IPS-20b (cell line): ENCODE measurements at regions not wholly inside any gene's neighbourhood (a gene's known extent, or its start where the extent isn't known, plus 50 kb on each side); places are given as distances from the start of the nearest gene placed in this dataset.
"Not testable (repeated sequence)": the region's sequence is repeated elsewhere in the genome, so short reads cannot be mapped to it uniquely, and the experiment has no call there.

Experiments used
- H3K27ac ChIP-seq: one replicate; pipeline ENCODE4 v1.5.1; 2013; ENCODE audit warnings: low read length
- H3K27me3 ChIP-seq: 2 replicates; pipeline ENCODE4 v1.6.1; 2013; ENCODE audit warnings: mild to moderate bottlenecking, low read length, inconsistent platforms; ENCODE audit not compliant: insufficient read depth
- H3K36me3 ChIP-seq: 2 replicates; pipeline ENCODE4 v1.6.1; 2013; ENCODE audit warnings: low read depth, mild to moderate bottlenecking, inconsistent platforms, low read length, moderate library complexity; ENCODE audit not compliant: insufficient read depth
- H3K4me1 ChIP-seq: 2 replicates; pipeline ENCODE4 v1.6.1; 2013; ENCODE audit warnings: mild to moderate bottlenecking, control low read depth, inconsistent platforms, low read length, moderate library complexity; ENCODE audit not compliant: insufficient read depth
- H3K4me3 ChIP-seq: 2 replicates; pipeline ENCODE4 v1.5.1; 2013; ENCODE audit warnings: mild to moderate bottlenecking, low read length, inconsistent platforms
- H3K9ac ChIP-seq: 2 replicates; pipeline ENCODE4 v1.6.1; 2013; ENCODE audit warnings: low read depth, mild to moderate bottlenecking, inconsistent platforms, low read length, moderate library complexity
- H3K9me3 ChIP-seq: 2 replicates; pipeline ENCODE4 v1.6.1; 2013; ENCODE audit warnings: mild to moderate bottlenecking, low read depth, low read length, inconsistent platforms; ENCODE audit not compliant: insufficient read depth

- no peaks in the 10 kb centered on the region for H3K36me3 ChIP-seq
- no peak overlapping the region for H3K4me3 ChIP-seq
- H3K4me1 ChIP-seq: no peaks in the 10 kb centered on the region
- H3K9me3 ChIP-seq: no peaks in the 10 kb centered on the region
- no peak overlapping the region for H3K9ac ChIP-seq
- H3K27ac ChIP-seq: no peak overlapping the region
- no peaks in the 10 kb centered on the region for H3K27me3 ChIP-seq
Observed at GRCh38 chr3:73120710-73121109, 59.3 kb downstream of the EBLN2 start.

GRCh38 chr3:73121669-73122331, 60.3 kb downstream of the EBLN2 start:
- H3K36me3 ChIP-seq: no peaks in the 10 kb centered on the region
- H3K4me1 ChIP-seq: no peaks in the 10 kb centered on the region
- H3K27me3 ChIP-seq: no peaks in the 10 kb centered on the region
- H3K9ac ChIP-seq: no peak overlapping the region
- H3K4me3 ChIP-seq: no peak overlapping the region
- no peaks in the 10 kb centered on the region for H3K9me3 ChIP-seq
- H3K27ac ChIP-seq: no peak overlapping the region

- Histone ChIP-seq H3K27me3 (no peaks in the 10 kb centered on the region), H3K4me1 (no peaks in the 10 kb centered on the region), H3K9ac (no peak overlapping the region), H3K4me3 (no peak overlapping the region), H3K36me3 (no peaks in the 10 kb centered on the region), H3K27ac (no peak overlapping the region), H3K9me3 (no peaks in the 10 kb centered on the region)
Observed at GRCh38 chr3:73134034-73134433, 72.6 kb downstream of the EBLN2 start.

GRCh38 chr3:73136941-73137340, 75.5 kb downstream of the EBLN2 start:
- H3K36me3 ChIP-seq: no peaks in the 10 kb centered on the region

GRCh38 chr3:73137736-73138403, 76.4 kb downstream of the EBLN2 start:
- no peak overlapping the region for H3K27ac ChIP-seq
- H3K4me1 ChIP-seq: no peaks in the 10 kb centered on the region
- H3K27me3 ChIP-seq: no peaks in the 10 kb centered on the region
- H3K4me3 ChIP-seq: no peak overlapping the region
- no peaks in the 10 kb centered on the region for H3K36me3 ChIP-seq
- H3K9me3 ChIP-seq: no peaks in the 10 kb centered on the region
- no peak overlapping the region for H3K9ac ChIP-seq

More at GRCh38 chr3:73136941-73137340, 75.5 kb downstream of the EBLN2 start:
- Histone ChIP-seq H3K27me3 (no peaks in the 10 kb centered on the region), H3K27ac (no peak overlapping the region), H3K9ac (no peak overlapping the region), H3K4me1 (no peaks in the 10 kb centered on the region), H3K4me3 (no peak overlapping the region), H3K9me3 (no peaks in the 10 kb centered on the region)

GRCh38 chr3:73140772-73141442, 79.4 kb downstream of the EBLN2 start:
- Histone ChIP-seq H3K9me3 (no peaks in the 10 kb centered on the region), H3K4me3 (no peak overlapping the region), H3K27me3 (no peaks in the 10 kb centered on the region)

GRCh38 chr3:73141525-73141924, 80.1 kb downstream of the EBLN2 start:
- no peak overlapping the region for H3K27ac ChIP-seq
- H3K4me1 ChIP-seq: no peaks in the 10 kb centered on the region
- no peak overlapping the region for H3K4me3 ChIP-seq
- H3K36me3 ChIP-seq: no peaks in the 10 kb centered on the region
- no peaks in the 10 kb centered on the region for H3K27me3 ChIP-seq
- no peak overlapping the region for H3K9ac ChIP-seq
- H3K9me3 ChIP-seq: no peaks in the 10 kb centered on the region

More at GRCh38 chr3:73140772-73141442, 79.4 kb downstream of the EBLN2 start:
- Histone ChIP-seq H3K36me3 (no peaks in the 10 kb centered on the region), H3K27ac (no peak overlapping the region), H3K9ac (no peak overlapping the region), H3K4me1 (no peaks in the 10 kb centered on the region)

- H3K9ac ChIP-seq: no peak overlapping the region
- no peaks in the 10 kb centered on the region for H3K9me3 ChIP-seq
- H3K4me1 ChIP-seq: no peaks in the 10 kb centered on the region
- no peak overlapping the region for H3K4me3 ChIP-seq
- H3K27ac ChIP-seq: no peak overlapping the region
- no peaks in the 10 kb centered on the region for H3K27me3 ChIP-seq
- no peaks in the 10 kb centered on the region for H3K36me3 ChIP-seq
Observed at GRCh38 chr3:73143401-73143800, 81.9 kb downstream of the EBLN2 start.

- no peak overlapping the region for H3K9ac ChIP-seq
- no peaks in the 10 kb centered on the region for H3K36me3 ChIP-seq
- H3K4me3 ChIP-seq: no peak overlapping the region
- H3K9me3 ChIP-seq: no peaks in the 10 kb centered on the region
- no peaks in the 10 kb centered on the region for H3K4me1 ChIP-seq
- H3K27ac ChIP-seq: no peak overlapping the region
- no peaks in the 10 kb centered on the region for H3K27me3 ChIP-seq
Observed at GRCh38 chr3:73143821-73144237, 82.4 kb downstream of the EBLN2 start.

GRCh38 chr3:73144276-73144675, 82.8 kb downstream of the EBLN2 start:
- H3K9ac ChIP-seq: no peak overlapping the region
- H3K9me3 ChIP-seq: no peaks in the 10 kb centered on the region
- H3K36me3 ChIP-seq: no peaks in the 10 kb centered on the region
- H3K27ac ChIP-seq: no peak overlapping the region
- H3K27me3 ChIP-seq: no peaks in the 10 kb centered on the region
- no peak overlapping the region for H3K4me3 ChIP-seq
- no peaks in the 10 kb centered on the region for H3K4me1 ChIP-seq

- no peaks in the 10 kb centered on the region for H3K9me3 ChIP-seq
- H3K27me3 ChIP-seq: no peaks in the 10 kb centered on the region
- no peak overlapping the region for H3K9ac ChIP-seq
- H3K4me3 ChIP-seq: no peak overlapping the region
- no peaks in the 10 kb centered on the region for H3K4me1 ChIP-seq
- no peak overlapping the region for H3K27ac ChIP-seq
- no peaks in the 10 kb centered on the region for H3K36me3 ChIP-seq
Observed at GRCh38 chr3:73144828-73145227, 83.4 kb downstream of the EBLN2 start.

- H3K9ac ChIP-seq, H3K36me3 ChIP-seq, H3K4me3 ChIP-seq, H3K9me3 ChIP-seq, H3K27ac ChIP-seq, H3K27me3 ChIP-seq, H3K4me1 ChIP-seq: not testable (repeated sequence)
Observed at GRCh38 chr3:73147479-73147878, 86.0 kb downstream of the EBLN2 start.
